ENCODE measurements at regions not wholly inside any gene's neighbourhood (a gene's known extent, or its start where the extent isn't known, plus 50 kb on each side); places are given as distances from the start of the nearest gene placed in this dataset.

DNA sequence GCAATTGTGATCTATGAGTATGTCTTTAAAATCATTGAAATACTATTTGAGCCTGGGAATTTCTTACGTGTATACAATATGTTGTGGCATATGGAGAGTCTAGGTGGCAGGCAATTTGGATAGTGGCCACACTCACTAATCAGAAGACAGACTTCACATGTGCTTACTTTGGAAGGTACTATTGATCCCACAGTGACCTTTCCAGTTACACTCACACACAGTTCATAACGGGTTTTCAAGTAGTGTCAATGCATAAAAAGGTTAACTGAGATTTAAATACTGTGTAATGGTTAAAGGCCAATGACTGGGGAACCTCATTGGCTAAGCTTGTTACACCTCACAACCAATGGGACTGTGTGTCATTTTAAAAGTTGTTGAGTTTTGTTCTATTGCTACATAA is 783.2 kb downstream of the RPA4 start:
- no peak for DNase-seq
- in situ Hi-C loops (cut with MboI; ENCODE audit: low pct_unique_long_range_greater_than_20kb, low sequenced_read_pairs): no loop called here

DNA sequence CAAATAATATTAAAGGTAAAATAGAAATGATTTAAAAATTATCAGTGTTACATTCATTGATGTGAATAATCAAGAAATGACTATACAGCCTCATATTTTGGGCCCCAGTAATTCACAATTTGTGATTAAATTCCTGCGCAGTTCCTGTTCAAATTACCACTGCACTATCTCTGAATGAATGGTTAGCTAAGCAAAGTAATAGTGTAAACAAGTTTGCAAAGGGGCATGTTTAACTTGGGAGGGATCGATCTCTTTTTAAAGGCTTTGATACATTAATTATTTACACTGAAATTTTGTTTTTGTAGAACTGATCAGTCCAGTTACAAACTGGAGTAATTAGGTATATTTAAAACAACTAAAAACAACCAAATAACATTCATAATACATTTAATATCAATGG is 784.4 kb downstream of the RPA4 start:
- in situ Hi-C loops (cut with MboI; ENCODE audit: low pct_unique_long_range_greater_than_20kb, low sequenced_read_pairs): no loop called here
- DNase-seq: no peak

- in situ Hi-C loops (cut with MboI; ENCODE audit: low pct_unique_long_range_greater_than_20kb, low sequenced_read_pairs): no loop called here
- no peak for DNase-seq
Measured at GRCh38 chrX:97672138-97672537, 788.4 kb downstream of the RPA4 start.

DNA sequence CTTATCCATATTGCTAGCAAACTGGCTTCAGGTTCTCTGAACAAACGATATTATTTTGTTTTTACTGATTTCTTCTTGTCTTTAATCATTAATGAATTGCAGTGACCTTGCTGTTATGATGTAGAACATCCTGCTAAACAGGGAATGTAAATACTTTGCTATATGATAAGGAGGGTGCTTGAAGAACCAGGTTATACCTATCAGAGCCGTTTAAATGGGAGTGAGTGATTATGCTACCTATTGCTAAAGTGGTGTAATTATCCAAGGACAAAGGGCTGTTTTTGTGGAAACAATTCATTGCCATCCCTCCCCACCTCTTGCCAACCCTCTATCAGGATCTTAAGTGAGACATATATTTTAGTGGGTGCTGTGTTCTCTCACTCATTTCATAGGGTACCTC is 788.9 kb downstream of the RPA4 start:
- DNase-seq: no peak
- in situ Hi-C loops (cut with MboI; ENCODE audit: low pct_unique_long_range_greater_than_20kb, low sequenced_read_pairs): no loop called here

GRCh38 chrX:97673135-97673534 is 789.4 kb downstream of the RPA4 start:
- no peak for DNase-seq
- in situ Hi-C loops (cut with MboI; ENCODE audit: low pct_unique_long_range_greater_than_20kb, low sequenced_read_pairs): no loop called here

DNA sequence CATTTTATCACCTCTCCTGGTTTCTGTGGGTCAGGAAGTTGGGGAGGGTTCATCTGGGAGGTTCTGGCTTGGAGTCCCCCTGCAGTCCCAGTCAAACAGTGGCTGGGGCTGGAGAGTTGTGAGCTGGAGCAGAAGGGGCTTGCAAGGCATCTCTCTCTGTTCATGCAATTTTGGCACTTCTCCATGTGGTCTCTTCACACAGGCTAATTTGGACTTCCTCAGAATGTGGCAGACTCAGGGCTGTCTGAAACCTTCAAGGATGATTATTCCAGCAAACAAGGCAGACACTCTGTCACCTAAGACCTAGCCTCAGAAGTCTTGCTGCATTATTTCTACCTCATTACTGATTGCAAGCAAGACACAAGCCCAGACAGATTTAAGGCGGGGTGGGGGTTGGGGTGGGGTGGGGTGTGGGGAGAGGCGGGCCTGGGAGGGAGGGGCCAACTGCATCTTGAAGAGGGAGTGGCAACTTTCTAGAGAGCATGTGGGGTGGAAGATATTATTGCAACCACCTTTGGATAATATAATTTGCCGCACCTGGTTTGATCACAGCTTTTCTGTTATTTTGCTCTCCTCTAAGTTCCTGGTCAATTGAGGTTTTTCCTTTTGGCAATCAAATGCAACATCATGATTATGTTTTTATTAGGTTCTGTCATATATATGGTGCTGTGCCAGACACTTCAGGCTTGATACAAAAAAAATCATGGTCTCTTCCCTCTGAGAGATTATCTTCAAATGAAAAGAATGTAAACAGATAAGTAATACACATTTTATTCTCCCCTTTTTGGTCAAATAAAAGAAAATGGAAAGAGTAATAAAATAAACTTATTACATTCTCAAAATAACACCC is 799.5 kb downstream of the RPA4 start:
- DNase-seq: peak; percentile 7
- in situ Hi-C loops (cut with MboI; ENCODE audit: low pct_unique_long_range_greater_than_20kb, low sequenced_read_pairs): no loop called here

DNA sequence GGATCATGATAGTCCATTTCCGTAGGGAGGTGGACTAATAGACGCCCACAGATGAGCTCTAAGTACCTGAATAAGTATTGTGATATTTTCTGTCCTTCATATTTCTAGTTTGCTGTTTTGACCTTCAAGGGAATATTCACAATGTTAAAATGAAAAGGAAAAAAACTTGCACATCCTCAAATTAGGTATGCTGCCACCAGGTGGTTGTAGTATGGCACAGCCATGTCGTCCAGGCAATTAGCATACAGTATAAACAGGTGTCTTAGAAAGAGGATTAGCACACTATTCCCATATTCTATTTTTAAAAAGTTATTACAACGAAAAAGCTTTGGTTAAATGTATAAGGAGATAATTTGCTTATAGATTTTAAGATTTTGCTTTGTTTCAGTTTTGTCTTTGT is 802.0 kb downstream of the RPA4 start:
- in situ Hi-C loops (cut with MboI; ENCODE audit: low pct_unique_long_range_greater_than_20kb, low sequenced_read_pairs): no loop called here
- DNase-seq: peak; percentile 31

GRCh38 chrX:97691901-97692455 is 808.3 kb downstream of the RPA4 start:
- in situ Hi-C loops (cut with MboI; ENCODE audit: low pct_unique_long_range_greater_than_20kb, low sequenced_read_pairs): no loop called here
- no peak for DNase-seq

DNA sequence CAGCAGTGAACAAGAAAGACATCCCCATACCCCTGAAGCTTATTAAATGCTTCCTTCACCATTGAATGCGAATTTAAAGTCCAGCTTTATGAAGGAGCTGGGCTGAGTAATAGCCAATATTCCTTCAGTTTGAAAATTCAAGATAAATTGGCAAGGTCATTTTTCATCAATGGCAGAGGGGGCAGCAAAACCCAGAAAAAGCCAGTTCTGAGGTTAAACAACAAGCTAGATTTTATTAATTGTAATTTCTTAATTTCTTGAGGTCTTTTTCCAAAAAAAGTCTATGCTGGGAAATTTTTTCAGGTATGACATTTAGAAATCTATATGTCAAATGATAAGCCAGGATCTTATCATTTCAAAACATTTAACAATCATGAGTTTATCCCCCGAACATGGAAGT is 808.9 kb downstream of the RPA4 start:
- in situ Hi-C loops (cut with MboI; ENCODE audit: low pct_unique_long_range_greater_than_20kb, low sequenced_read_pairs): no loop called here
- no peak for DNase-seq

- in situ Hi-C loops (cut with MboI; ENCODE audit: low pct_unique_long_range_greater_than_20kb, low sequenced_read_pairs): no loop called here
- no peak for DNase-seq
Measured at GRCh38 chrX:97700547-97700946, 816.8 kb downstream of the RPA4 start.

GRCh38 chrX:97704474-97704873 is 820.8 kb downstream of the RPA4 start:
- in situ Hi-C loops (cut with MboI; ENCODE audit: low pct_unique_long_range_greater_than_20kb, low sequenced_read_pairs): no loop called here
- DNase-seq: no peak

- DNase-seq: no peak
- in situ Hi-C loops (cut with MboI; ENCODE audit: low pct_unique_long_range_greater_than_20kb, low sequenced_read_pairs): no loop called here
Measured at GRCh38 chrX:97704881-97705280, 821.2 kb downstream of the RPA4 start.

DNA sequence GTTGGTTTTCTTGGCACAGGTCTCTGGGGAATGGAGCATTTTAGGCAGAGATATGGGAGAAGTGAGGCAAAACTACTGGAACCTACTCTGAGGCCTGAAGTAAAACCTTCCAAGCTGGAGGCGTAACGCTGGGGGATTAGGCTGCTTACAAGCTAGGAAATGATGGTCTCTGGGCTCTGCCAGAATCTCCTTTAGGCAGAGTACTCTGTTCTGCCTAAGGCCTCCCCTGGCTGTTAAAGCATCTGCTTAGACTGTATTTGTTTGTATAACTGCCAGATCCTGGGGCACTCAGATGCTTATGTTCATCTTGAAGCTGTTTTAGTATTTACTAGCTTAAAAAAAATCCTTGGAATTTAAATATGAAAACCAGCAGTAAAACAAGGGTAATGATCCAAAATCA is 822.2 kb downstream of the RPA4 start:
- in situ Hi-C loops (cut with MboI; ENCODE audit: low pct_unique_long_range_greater_than_20kb, low sequenced_read_pairs): no loop called here
- DNase-seq: no peak

DNA sequence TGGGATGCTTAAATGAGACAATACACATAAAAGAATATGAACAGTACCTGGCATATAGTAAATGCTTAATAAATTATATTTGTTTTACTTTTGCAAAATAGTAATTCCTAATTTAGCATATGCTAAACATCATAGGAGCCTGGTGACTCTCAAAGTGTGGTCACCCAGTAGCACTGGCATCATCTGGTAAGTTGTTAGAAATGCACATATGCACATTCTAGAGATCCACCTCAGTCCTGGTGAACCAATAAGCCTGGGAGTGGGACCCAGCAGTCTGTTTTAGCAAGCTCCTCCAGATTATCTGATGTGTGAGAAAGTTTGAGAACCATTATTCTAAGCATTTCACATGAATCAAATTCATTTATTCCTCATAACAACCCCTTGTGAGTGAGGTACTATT is 830.4 kb downstream of the RPA4 start:
- DNase-seq: no peak
- in situ Hi-C loops (cut with MboI; ENCODE audit: low pct_unique_long_range_greater_than_20kb, low sequenced_read_pairs): no loop called here

- DNase-seq: no peak
- in situ Hi-C loops (cut with MboI; ENCODE audit: low pct_unique_long_range_greater_than_20kb, low sequenced_read_pairs): no loop called here
Measured at GRCh38 chrX:97728215-97728614, 844.5 kb downstream of the RPA4 start.

DNA sequence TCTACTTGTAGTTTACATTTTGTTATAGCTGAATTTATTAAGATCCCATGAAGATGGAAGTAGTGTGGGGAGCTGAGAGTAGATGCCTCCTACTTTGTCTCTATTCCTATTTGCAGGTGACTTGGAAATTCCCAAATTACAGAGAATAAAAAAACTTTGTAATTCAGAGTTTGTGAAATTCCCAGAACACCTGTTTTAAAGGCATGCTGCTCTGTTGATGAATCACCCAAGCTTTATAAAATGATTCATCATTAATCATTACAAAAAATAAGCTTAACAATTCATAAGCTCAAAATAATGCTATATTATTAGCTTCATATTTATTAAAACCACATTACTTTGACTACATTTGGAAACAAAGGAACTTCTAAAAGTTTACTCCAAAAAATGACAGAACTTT is 856.3 kb downstream of the RPA4 start:
- in situ Hi-C loops (cut with MboI; ENCODE audit: low pct_unique_long_range_greater_than_20kb, low sequenced_read_pairs): no loop called here
- no peak for DNase-seq

DNA sequence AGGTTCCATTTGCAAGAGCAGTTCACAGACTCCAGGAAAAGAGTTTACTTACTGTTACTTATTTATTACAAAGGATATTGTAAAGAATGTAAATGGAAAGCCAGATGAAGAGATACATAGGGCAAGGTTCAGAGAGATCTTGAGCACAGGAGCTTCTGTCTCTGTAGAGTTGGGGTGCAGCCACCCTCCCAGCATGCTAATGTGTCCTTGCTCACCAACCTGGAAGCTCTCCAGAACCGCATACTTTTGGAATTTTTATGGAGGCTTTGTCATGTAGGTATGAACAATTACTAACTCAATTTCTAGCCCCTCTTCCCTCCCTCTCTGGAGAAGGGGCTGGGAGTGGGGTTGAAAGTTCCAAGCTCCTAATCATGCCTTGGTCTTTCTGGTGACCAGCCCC is 857.2 kb downstream of the RPA4 start:
- in situ Hi-C loops (cut with MboI; ENCODE audit: low pct_unique_long_range_greater_than_20kb, low sequenced_read_pairs): no loop called here
- no peak for DNase-seq

GRCh38 chrX:97743014-97743413 is 859.3 kb downstream of the RPA4 start:
- peak; percentile 27 for DNase-seq

DNA sequence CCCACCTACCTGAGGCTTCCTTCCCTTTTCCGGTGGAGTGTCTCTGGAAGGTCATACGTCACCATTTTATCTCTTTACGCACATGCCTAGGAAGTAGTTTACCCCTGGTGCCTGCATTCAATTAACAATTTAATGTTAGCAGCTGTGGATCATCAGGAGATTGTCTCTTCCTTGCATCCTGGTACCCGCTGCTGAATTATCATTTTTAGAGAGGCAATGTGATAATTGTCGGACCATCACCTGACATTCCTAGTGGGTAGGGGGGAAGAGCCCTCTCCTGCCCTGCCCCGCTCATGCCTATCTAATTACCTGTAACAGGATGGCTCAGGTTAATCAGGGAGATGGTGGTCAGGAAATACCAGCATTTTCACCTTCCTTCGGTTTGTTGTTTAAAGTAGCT is 863.6 kb downstream of the RPA4 start:
- in situ Hi-C loops (cut with MboI; ENCODE audit: low pct_unique_long_range_greater_than_20kb, low sequenced_read_pairs): no loop called here

More at GRCh38 chrX:97743014-97743413, 859.3 kb downstream of the RPA4 start:
- in situ Hi-C loops (cut with MboI; ENCODE audit: low pct_unique_long_range_greater_than_20kb, low sequenced_read_pairs): no loop called here

DNA sequence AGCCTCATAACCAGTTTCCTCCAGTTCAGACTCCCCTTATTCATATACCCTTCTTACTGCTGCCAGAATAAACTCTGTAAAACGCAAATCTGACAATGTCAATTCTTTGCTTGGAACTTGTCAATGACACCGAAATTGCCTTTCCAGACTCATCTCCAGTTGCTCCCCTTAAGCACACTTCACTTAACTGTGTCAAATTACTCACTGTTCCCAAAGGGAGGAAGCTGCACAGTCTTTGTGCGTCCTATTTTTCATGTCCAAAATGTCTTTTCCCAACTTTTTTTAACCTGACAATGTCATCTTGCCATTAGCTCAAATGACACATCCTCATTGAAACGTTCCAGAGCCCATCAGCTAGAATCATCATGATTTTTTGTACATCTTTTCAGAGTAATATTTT is 867.3 kb downstream of the RPA4 start:
- no peak for DNase-seq
- in situ Hi-C loops (cut with MboI; ENCODE audit: low pct_unique_long_range_greater_than_20kb, low sequenced_read_pairs): no loop called here

More for the DNA sequence above, 863.6 kb downstream of the RPA4 start:
- DNase-seq: no peak

GRCh38 chrX:97751735-97752134 is 868.0 kb downstream of the RPA4 start:
- in situ Hi-C loops (cut with MboI; ENCODE audit: low pct_unique_long_range_greater_than_20kb, low sequenced_read_pairs): no loop called here
- DNase-seq: no peak

Data from KBM-7 (cell line).